Activated naive CD8-positive, alpha-beta T cell treated with anti-CD3 and anti-CD28 coated beads for 36 hours (primary cell): ENCODE measurements at regions not wholly inside any gene's neighbourhood (a gene's known extent, or its start where the extent isn't known, plus 50 kb on each side); places are given as distances from the start of the nearest gene placed in this dataset.

ENCODE experiments used
- DNase-seq: peaks from one replicate; pipeline ENCODE4 v3.0.0; 2021
- H3K27ac Mint-ChIP-seq: one replicate; pipeline ENCODE4 v1.8.0; 2022; ENCODE audit warnings: mild to moderate bottlenecking, moderate library complexity, mixed read lengths
- H3K27me3 Mint-ChIP-seq: one replicate; pipeline ENCODE4 v1.8.0; 2022; ENCODE audit warnings: mild to moderate bottlenecking, mixed read lengths
- H3K36me3 Mint-ChIP-seq: one replicate; pipeline ENCODE4 v1.8.0; 2021; ENCODE audit warnings: mild to moderate bottlenecking, mixed read lengths
- H3K4me1 Mint-ChIP-seq: one replicate; pipeline ENCODE4 v1.8.0; 2021; ENCODE audit warnings: mixed read lengths
- H3K4me3 Mint-ChIP-seq: one replicate; pipeline ENCODE4 v1.8.0; 2022; ENCODE audit warnings: mild to moderate bottlenecking, moderate library complexity, mixed read lengths
- H3K9me3 Mint-ChIP-seq: one replicate; pipeline ENCODE4 v1.8.0; 2022; ENCODE audit warnings: mixed read lengths

GRCh38 chr13:29943273-29943672 lies 92.9 kb upstream of the UBL3 start:
- H3K4me3 Mint-ChIP-seq = no peak overlapping the region
- H3K9me3 Mint-ChIP-seq = no peaks in the 10 kb centered on the region
- DNase-seq = no peak
- no peaks in the 10 kb centered on the region for H3K36me3 Mint-ChIP-seq
- no peaks in the 10 kb centered on the region for H3K27me3 Mint-ChIP-seq
- no peaks in the 10 kb centered on the region for H3K4me1 Mint-ChIP-seq
- no peak overlapping the region for H3K27ac Mint-ChIP-seq

- Mint-ChIP-seq H3K36me3 (no peaks in the 10 kb centered on the region), H3K27ac (no peak overlapping the region), H3K9me3 (no peaks in the 10 kb centered on the region), H3K4me1 (peaks cover 18% of the 10 kb centered on the region), H3K27me3 (no peaks in the 10 kb centered on the region), H3K4me3 (no peak overlapping the region)
- no peak for DNase-seq
These were observed 90.3 kb upstream of the UBL3 start for GRCh38 chr13:29940715-29941114.

- no peaks in the 10 kb centered on the region for H3K36me3 Mint-ChIP-seq
- no peaks in the 10 kb centered on the region for H3K27me3 Mint-ChIP-seq
- peaks cover 30% of the 10 kb centered on the region for H3K4me1 Mint-ChIP-seq
- no peak overlapping the region for H3K27ac Mint-ChIP-seq
- no peak overlapping the region for H3K4me3 Mint-ChIP-seq
- no peak for DNase-seq
- no peaks in the 10 kb centered on the region for H3K9me3 Mint-ChIP-seq
These were observed 88.7 kb upstream of the UBL3 start for GRCh38 chr13:29939158-29939557.

- peaks cover 30% of the 10 kb centered on the region for H3K4me1 Mint-ChIP-seq
- H3K27ac Mint-ChIP-seq = no peak overlapping the region
- no peaks in the 10 kb centered on the region for H3K36me3 Mint-ChIP-seq
- H3K27me3 Mint-ChIP-seq = no peaks in the 10 kb centered on the region
- no peaks in the 10 kb centered on the region for H3K9me3 Mint-ChIP-seq
- peak; percentile 5 for DNase-seq
- H3K4me3 Mint-ChIP-seq = no peak overlapping the region
These were observed 87.4 kb upstream of the UBL3 start for GRCh38 chr13:29937841-29938240.

- no peaks in the 10 kb centered on the region for H3K9me3 Mint-ChIP-seq
- DNase-seq = no peak
- H3K36me3 Mint-ChIP-seq = no peaks in the 10 kb centered on the region
- H3K4me3 Mint-ChIP-seq = no peak overlapping the region
- no peaks in the 10 kb centered on the region for H3K27me3 Mint-ChIP-seq
- no peak overlapping the region for H3K27ac Mint-ChIP-seq
- H3K4me1 Mint-ChIP-seq = peaks cover 30% of the 10 kb centered on the region
These were observed 87.0 kb upstream of the UBL3 start for GRCh38 chr13:29937379-29937778.

GRCh38 chr13:29936956-29937355 lies 86.5 kb upstream of the UBL3 start:
- peaks cover 30% of the 10 kb centered on the region for H3K4me1 Mint-ChIP-seq
- no peak overlapping the region for H3K27ac Mint-ChIP-seq
- DNase-seq = no peak
- no peaks in the 10 kb centered on the region for H3K27me3 Mint-ChIP-seq
- peak overlapping the region; percentile 29 for H3K4me3 Mint-ChIP-seq
- H3K9me3 Mint-ChIP-seq = no peaks in the 10 kb centered on the region
- H3K36me3 Mint-ChIP-seq = no peaks in the 10 kb centered on the region

GRCh38 chr13:29936051-29936813 lies 85.8 kb upstream of the UBL3 start:
- Mint-ChIP-seq H3K27me3 (no peaks in the 10 kb centered on the region), H3K27ac (peak overlapping the region; percentile 80), H3K9me3 (no peaks in the 10 kb centered on the region), H3K36me3 (no peaks in the 10 kb centered on the region), H3K4me3 (peak overlapping the region; percentile 79), H3K4me1 (peaks cover 30% of the 10 kb centered on the region)
- no peak for DNase-seq

- H3K27ac Mint-ChIP-seq = peak overlapping the region; percentile 80
- no peaks in the 10 kb centered on the region for H3K36me3 Mint-ChIP-seq
- peak; percentile 79 for DNase-seq
- H3K9me3 Mint-ChIP-seq = no peaks in the 10 kb centered on the region
- peaks cover 30% of the 10 kb centered on the region for H3K4me1 Mint-ChIP-seq
- H3K27me3 Mint-ChIP-seq = no peaks in the 10 kb centered on the region
- peak overlapping the region; percentile 79 for H3K4me3 Mint-ChIP-seq
These were observed 85.0 kb upstream of the UBL3 start for GRCh38 chr13:29935309-29935981.

GRCh38 chr13:29934531-29935308 lies 84.3 kb upstream of the UBL3 start:
- no peak overlapping the region for H3K27ac Mint-ChIP-seq
- DNase-seq = peak; percentile 4
- H3K36me3 Mint-ChIP-seq = no peaks in the 10 kb centered on the region
- no peaks in the 10 kb centered on the region for H3K27me3 Mint-ChIP-seq
- H3K4me3 Mint-ChIP-seq = no peak overlapping the region
- H3K4me1 Mint-ChIP-seq = peaks cover 30% of the 10 kb centered on the region
- no peaks in the 10 kb centered on the region for H3K9me3 Mint-ChIP-seq

- no peak overlapping the region for H3K4me3 Mint-ChIP-seq
- no peak for DNase-seq
- peaks cover 30% of the 10 kb centered on the region for H3K4me1 Mint-ChIP-seq
- H3K27ac Mint-ChIP-seq = no peak overlapping the region
- H3K36me3 Mint-ChIP-seq = no peaks in the 10 kb centered on the region
- H3K9me3 Mint-ChIP-seq = no peaks in the 10 kb centered on the region
- H3K27me3 Mint-ChIP-seq = no peaks in the 10 kb centered on the region
These were observed 83.0 kb upstream of the UBL3 start for GRCh38 chr13:29933401-29933800.

GRCh38 chr13:29931696-29932095 lies 81.3 kb upstream of the UBL3 start:
- Mint-ChIP-seq H3K27me3 (no peaks in the 10 kb centered on the region), H3K4me1 (peaks cover 20% of the 10 kb centered on the region), H3K27ac (no peak overlapping the region), H3K9me3 (no peaks in the 10 kb centered on the region), H3K36me3 (no peaks in the 10 kb centered on the region), H3K4me3 (no peak overlapping the region)
- DNase-seq = no peak

GRCh38 chr13:29929062-29929847 lies 78.8 kb upstream of the UBL3 start:
- Mint-ChIP-seq H3K27ac (no peak overlapping the region), H3K9me3 (no peaks in the 10 kb centered on the region)

GRCh38 chr13:29926098-29926476 lies 75.7 kb upstream of the UBL3 start:
- peaks cover 2% of the 10 kb centered on the region for H3K4me1 Mint-ChIP-seq
- H3K4me3 Mint-ChIP-seq = no peak overlapping the region
- H3K9me3 Mint-ChIP-seq = no peaks in the 10 kb centered on the region
- H3K27me3 Mint-ChIP-seq = no peaks in the 10 kb centered on the region
- H3K36me3 Mint-ChIP-seq = no peaks in the 10 kb centered on the region
- DNase-seq = no peak
- no peak overlapping the region for H3K27ac Mint-ChIP-seq

More at GRCh38 chr13:29929062-29929847, 78.8 kb upstream of the UBL3 start:
- no peak for DNase-seq
- Mint-ChIP-seq H3K27me3 (no peaks in the 10 kb centered on the region), H3K4me3 (no peak overlapping the region), H3K36me3 (no peaks in the 10 kb centered on the region), H3K4me1 (peaks cover 2% of the 10 kb centered on the region)

GRCh38 chr13:29925457-29926097 lies 75.2 kb upstream of the UBL3 start:
- no peak for DNase-seq
- peaks cover 2% of the 10 kb centered on the region for H3K4me1 Mint-ChIP-seq
- H3K27ac Mint-ChIP-seq = no peak overlapping the region
- H3K9me3 Mint-ChIP-seq = no peaks in the 10 kb centered on the region
- H3K36me3 Mint-ChIP-seq = no peaks in the 10 kb centered on the region
- no peak overlapping the region for H3K4me3 Mint-ChIP-seq
- H3K27me3 Mint-ChIP-seq = no peaks in the 10 kb centered on the region
